ENCODE measurements at regions not wholly inside any gene's neighbourhood (a gene's known extent, or its start where the extent isn't known, plus 50 kb on each side); places are given as distances from the start of the nearest gene placed in this dataset.
"Not testable (repeated sequence)": the region's sequence is repeated elsewhere in the genome, so short reads cannot be mapped to it uniquely, and the experiment has no call there.

DNA sequence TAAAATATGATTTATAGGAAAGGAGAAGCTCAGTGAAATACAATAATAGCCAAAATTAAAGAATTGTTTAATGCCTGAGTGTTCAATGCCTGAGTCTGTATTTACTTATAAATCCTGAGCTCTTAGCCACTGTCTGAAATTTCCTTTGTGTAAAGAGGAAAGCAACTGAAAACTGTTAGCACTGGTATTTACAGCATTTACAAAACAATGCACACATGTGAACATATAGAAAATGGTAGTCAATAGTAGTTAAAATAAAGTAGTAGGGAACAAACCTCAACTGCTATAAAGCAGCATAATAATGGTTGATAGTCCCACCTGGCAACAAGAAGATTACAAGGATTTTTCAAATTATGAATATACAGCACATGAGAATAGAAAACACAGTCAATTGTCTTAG, 1137.1 kb upstream of the ATXN8OS start:
- no peak for DNase-seq (ENCODE audit: low read depth, low spot score)

DNA sequence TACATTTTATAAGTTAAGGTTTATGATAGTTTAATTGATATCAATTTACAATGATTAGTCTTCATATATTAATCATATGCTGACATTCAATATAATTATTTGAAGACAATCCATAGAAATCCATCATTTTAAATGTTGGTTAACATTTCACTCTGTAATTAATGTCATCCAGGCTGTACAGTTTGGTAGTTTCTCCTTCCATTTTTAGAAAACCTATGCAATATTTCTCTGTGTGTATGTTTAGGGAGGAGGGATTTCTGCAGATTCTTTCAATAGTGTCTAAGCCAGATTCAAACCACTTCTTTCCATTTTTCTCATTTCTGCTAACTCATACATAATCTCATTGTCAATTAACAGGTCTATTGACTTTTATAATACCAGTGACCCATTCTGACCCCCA, 1159.0 kb upstream of the ATXN8OS start:
- DNase-seq (ENCODE audit: low read depth, low spot score) = no peak

DNA sequence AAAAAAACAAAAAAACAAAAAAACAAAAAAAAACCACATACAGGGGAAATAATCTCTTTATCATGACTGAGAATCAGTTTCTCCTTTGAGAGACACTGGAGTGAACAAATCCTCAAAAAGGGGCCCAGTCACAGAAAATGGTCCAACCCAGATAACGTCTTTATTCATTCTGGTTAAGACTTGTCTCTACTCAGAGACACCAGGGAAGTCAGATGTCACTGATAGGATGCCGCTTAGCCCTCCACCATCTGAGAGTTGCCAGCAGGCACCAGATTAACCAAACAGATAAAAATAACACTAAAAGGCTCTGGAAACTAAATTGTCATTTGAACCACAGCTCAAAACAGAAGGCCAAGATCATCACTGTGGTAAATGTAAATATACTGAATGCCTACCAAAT, 1163.4 kb upstream of the ATXN8OS start:
- DNase-seq (ENCODE audit: low read depth, low spot score) = no peak

DNA sequence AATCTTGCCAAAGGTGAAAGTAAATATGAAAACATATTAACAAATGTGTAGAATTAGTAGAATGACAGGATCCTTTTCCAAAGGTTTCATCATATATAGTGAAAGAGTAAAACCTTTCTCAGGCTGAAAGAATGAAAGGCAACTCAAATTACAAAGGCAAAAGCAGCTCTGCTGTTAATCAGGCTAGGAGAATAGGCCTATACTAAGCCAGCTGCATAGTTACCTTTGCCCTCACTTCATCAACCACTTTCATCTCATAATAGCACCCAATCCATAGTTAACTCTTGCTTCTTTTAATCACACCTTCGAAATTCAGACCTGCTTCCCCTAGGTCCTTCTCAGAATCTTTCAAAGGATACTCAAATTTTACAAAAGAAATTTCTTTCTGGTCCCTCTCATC, 1167.6 kb upstream of the ATXN8OS start:
- DNase-seq (ENCODE audit: low read depth, low spot score) = no peak

DNA sequence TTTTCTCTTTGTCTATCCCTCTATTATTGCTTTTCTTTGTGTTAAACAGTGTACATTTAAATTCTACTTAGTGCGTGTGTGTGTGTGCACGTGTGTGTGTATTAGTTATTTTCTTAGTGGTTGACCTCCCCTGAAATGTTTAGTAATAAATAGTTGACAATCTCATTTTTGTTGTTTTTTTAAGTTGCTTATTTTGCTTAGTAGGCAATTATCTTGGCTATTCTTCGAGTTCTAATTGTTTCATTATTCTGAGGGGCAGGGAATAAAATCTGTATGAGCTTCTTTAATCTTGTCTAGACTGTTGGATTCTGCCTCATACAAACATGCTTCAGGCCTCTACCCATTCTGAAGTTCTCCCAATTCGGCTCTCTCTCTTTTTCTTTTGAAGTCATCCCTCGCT, 1169.0 kb upstream of the ATXN8OS start:
- DNase-seq (ENCODE audit: low read depth, low spot score) = no peak

DNA sequence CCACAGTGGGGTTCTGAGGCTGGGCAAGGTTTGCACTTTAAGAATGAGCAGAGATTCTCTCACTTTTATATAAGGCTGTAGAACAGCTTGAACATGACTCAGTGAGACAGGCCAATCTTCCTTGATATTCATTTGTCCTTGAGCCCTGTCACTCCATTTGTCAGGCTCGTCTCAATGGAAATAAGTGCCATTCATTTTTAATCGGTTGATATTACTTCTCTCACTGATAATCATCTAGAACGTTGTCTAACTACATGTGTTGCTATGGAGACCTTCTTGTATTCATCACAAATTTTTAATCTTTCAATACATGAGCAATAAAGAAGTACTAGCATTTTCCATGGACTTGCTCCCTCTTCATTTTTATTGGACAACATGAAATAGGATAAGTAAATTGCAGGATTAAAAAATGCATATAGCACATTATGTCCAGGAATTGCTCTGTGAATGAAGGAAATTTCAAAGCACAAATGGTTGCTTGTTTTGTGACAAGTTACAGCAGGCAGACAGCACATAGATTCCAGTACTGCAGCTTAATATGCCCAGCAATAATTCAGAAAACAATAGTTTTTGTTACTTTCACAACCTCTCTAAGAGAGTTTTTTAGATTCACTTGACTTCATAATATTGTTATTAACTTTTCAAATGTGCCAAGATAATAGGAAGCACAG, 1178.4 kb upstream of the ATXN8OS start:
- no peak for DNase-seq (ENCODE audit: low read depth, low spot score)

DNA sequence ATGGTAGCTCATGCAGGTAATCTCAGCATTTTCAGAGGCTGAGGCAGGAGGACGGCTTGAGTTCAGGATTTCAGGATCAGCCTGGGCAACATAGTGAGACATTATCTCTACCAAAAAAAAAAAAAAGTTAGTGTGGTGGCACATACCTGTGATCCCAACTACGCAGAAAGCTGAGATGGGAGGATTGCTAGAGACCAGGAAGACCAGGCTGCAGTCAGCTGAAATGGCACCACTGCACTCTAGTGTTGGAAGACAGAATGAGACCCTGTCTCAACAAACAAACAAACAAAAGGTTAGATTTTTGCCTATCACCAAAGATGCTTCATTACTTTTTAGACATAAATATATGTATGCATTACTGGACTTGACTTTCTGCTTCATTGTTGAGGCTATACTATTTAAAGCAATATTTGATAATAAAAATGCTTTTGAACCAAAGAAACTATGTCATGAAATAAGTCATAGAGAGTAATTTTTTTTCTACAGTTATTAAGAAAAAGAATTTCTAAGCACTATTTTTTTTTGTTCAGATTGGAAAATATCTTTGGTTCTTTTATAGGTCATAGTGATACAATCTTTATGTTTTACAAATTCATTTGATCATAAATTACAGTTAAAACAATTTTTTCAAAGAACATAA, 1180.1 kb upstream of the ATXN8OS start:
- peak; percentile 81 for DNase-seq (ENCODE audit: low read depth, low spot score)

DNA sequence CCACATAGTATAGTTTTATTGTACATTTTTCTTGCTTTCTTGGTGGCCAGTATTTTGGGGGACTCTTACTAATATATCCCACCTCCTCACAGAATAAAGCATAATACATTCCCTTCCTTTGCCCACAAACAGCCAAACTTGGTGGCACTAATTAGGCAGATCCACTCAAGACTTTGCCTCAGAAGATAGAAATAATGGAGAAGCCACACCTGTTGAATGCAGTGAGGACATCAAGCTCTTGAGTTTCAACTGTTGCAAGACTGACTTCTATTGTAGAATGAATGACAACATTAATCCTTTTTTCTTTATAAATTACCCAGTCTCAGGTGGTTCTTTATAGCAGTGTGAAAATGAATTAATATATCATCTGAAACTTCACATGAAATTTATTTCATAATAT, 1183.6 kb upstream of the ATXN8OS start:
- DNase-seq (ENCODE audit: low read depth, low spot score) = no peak

DNA sequence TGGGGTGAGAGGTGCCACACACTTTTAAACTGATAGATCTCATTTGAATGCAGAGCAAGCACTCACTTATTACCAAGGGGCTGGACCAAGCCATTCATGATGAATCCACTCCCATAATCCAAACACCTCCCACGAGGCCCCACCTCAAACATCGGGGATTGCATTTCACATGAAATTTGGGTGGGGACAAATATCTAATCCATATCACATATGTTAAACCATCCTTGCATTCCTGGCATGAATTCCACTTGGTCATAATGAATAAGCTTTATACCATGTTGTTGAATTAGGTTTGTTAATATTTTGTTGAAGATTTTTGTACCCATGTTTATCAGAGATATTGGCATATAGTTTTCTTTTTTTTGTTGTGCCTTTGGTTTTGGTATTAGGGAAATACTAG, 1198.7 kb upstream of the ATXN8OS start:
- DNase-seq (ENCODE audit: low read depth, low spot score) = no peak

DNA sequence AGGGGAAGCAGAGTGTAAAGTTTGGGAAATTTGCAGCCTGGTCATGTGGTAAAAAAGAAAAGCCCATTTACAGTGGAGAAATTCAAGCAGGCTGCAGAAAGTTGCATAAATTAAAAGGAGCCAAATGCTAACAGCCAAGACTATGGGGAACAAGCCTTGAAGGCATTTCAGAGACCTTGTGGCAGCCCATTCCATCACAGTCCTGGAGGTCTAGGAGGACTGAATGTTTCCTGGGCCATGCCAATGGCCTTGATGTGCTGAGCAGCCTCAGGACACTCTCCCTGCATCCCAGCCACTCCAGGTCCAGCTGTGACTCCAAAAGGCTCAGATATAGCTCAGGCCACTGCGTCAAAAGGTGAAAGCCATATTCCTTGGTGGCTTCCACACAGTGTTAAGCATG, 1202.4 kb upstream of the ATXN8OS start:
- no peak for DNase-seq (ENCODE audit: low read depth, low spot score)

DNA sequence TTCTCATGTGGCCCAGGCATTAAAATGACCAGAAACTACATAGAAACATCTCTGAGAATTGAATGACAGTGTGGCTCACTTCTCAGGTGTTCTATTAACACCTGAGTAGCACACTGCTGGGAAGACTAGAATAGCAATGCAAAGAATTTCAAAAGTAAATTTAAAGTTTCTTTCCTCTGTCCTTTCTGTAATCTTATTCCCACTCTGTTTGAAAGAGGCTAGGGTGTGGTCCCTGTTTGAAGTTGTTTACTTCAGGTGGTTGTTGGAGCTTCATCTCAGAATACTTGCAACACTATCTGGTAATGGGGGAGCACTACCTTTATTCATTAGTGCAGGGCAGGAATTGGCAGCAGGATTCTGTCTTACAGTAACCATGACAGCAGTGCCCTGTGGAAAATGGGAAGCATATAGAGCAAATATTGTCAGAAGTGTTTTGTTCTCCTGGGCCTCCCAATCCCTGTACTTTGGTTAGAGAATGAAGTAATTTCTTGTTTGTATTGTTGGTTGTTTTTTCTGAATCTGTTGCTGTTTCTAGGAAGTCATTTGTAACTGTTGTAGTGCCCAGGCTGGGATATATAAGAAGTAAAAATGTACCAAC, 1210.2 kb upstream of the ATXN8OS start:
- no peak for DNase-seq (ENCODE audit: low read depth, low spot score)

DNA sequence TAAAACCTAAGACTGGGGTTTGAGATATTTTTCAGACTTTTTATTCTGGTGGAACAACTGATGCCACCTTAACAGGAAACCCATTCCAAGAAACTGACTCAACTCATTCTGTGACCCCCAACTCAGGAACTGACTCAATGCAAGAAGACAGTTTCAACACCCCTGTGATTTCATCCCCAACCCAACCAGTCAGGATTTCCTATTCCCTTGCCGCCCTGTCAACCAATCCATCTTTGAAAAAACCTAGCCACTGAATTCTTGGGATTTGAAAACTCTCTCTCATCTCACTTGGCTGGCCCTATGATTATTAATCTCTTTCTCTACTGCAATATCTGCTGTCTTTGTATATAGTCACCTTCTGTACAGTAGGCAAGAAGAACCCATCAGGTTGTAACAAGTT, 1211.9 kb upstream of the ATXN8OS start:
- DNase-seq (ENCODE audit: low read depth, low spot score) = no peak

DNA sequence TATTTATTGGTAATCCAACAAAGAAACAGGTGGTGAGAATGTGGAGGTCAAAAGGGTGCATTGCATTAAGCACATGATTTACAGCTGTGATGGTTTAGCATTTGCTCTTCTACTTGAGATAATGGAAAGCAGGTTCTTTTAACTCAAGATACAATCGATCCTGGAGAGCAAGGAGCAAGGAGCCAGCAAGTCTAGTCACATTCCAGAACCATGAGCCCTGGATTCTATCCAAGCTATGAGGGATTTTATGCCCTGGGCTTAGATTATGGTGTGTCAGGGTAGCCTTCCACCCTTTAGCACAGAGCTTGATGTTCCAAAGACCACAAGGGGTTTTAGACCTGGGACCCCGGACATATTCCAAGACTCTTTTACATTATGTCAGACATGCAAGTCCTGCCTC, 1213.9 kb upstream of the ATXN8OS start:
- DNase-seq (ENCODE audit: low read depth, low spot score) = peak; percentile 47

DNA sequence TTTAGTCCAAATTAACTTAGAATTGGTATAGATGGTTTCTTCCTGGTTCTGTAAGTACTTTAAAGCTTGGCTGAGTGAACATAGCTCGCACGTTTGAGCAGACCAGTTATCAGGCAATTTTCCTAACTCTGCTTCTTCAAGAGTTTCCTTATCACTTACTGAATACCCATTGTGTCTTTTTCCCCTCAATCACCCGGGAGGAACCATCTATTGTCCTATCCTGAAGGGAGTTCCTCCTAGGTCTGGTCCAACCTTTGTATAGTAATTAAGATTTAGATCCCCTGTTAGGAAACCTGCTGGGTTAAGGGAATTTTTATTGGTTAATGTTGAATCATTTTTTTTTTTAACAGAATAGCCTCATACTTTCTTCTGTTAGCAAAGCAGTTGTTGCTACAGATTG, 1215.0 kb upstream of the ATXN8OS start:
- DNase-seq (ENCODE audit: low read depth, low spot score) = not testable (repeated sequence)

DNA sequence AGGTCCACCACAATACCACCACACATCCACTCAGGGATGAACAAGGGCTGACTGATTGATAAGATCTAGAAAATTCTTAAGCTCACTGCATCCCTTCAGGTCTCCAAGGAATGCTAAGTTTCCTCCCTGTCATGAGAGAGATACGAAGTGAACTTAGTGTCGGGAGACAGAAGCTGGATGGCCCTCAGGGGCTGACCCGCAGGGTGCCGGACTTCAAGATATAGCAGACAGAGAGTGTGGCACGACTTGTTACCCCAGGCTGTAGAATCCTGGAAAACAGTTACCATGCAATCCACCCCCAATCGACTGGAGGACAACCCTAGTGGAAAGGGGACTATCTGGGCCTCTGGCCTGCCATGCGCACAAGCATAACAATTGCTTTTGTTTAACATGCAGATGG, 1217.5 kb upstream of the ATXN8OS start:
- DNase-seq (ENCODE audit: low read depth, low spot score) = peak; percentile 73

DNA sequence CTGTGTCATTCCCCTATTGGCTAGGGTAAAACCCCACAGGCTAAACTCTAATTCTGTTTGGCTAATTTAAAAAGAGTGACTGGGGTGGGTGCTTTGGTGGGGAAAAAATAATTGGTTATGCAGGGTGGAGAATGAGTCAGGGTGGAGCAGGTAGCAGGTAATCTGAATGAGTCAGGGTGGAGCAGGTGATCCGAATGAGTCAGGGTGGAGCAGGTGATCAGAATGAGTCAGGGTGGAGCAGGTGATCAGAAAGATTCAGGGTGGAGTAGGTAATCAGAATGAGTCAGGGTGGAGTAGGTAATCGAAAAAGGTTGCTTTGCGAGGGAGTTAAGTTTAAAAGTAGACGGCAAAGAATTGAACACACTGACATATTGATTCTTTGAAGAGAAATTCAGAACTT, 1218.8 kb upstream of the ATXN8OS start:
- DNase-seq (ENCODE audit: low read depth, low spot score) = no peak

DNA sequence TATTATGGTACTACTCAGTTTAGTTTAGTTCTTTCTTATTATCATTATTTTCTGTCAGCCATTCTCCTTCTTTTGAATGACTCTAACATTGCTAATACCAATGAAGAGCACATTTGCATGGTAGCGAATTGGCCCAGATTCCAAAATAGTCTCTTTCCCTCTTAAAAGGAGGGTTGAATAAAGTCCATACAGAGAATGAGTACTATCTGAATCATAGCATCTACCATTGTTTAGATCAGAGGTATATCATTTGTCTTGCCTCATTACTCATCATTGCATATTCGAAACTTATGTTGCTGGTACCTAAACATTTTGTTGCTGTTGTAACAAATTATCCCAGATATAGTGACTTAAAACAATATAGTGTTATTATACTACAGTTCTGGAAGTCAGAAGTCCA, 1235.3 kb upstream of the ATXN8OS start:
- DNase-seq (ENCODE audit: low read depth, low spot score) = no peak

DNA sequence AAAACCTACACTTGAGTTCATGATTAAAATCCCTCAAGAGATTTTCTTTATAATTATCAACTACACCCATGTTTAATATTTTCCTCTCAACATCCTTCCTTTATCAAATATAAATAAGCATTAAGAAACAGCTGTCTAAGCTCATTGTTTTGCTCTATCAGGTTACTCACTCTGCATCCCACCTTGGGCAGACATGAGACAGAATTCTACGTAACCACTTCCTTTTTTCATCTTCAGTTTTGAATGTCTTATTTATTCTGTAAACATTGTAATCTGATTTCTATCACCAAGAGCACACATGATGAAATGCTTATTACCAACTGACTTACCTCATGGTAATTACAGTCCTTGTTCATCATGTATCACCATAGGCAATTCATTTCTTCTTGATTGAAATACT, 1256.6 kb upstream of the ATXN8OS start:
- no peak for DNase-seq (ENCODE audit: low read depth, low spot score)

DNA sequence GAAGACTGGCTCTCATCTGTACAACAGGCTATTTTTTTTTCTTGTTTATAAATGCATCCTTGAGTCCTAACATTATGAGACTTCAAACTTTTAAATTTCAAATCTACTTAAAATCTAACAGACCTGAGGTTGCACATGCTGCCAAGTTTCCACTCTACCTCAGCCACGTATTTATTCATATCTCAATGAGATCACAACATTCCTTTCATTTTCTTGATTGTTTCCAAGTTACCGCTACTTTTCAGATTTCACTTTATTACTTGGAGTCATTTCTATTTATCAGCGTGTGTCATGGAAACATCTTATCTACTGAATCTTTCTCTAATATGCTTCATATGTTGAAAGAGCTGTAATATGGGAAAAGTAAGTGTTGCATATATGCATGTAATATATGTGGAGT, 1257.5 kb upstream of the ATXN8OS start:
- no peak for DNase-seq (ENCODE audit: low read depth, low spot score)

DNA sequence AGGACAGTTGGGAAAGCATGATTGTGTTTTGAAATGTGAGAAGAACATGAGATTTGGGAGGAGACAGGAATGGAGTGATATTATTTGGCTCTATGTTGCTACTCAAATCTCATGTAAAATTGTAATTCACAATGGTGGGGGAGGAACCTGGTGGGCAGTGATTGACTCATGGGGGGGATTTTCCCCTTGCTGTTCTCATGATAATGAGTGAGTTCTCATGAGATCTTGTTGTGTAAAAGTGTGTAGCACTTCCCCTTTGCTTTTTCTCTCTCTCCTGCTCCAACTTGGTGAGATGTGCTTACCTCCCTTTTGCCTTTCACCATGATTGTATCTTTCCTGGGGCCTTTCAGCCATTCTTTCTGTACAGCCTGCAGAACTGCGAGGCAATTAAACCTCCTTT, 1261.0 kb upstream of the ATXN8OS start:
- no peak for DNase-seq (ENCODE audit: low read depth, low spot score)

DNA sequence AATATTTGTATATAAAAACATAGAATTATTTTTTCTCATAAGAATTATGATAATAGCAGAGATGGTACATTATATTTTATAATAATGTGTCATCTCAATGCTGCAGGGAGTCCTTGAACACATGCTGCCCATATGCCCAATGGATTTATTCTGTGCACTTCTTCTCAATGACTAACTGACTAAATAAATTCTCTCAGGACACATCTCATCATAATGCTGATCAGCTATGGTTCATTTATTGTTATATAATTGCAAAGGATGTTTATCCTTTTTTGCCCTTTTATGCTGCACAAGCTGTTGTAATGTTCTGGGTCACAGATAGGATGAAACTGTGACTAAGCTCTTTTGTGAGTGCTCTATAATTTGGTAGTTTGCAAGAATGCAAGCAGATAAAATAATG, 1273.3 kb upstream of the ATXN8OS start:
- no peak for DNase-seq (ENCODE audit: low read depth, low spot score)

DNA sequence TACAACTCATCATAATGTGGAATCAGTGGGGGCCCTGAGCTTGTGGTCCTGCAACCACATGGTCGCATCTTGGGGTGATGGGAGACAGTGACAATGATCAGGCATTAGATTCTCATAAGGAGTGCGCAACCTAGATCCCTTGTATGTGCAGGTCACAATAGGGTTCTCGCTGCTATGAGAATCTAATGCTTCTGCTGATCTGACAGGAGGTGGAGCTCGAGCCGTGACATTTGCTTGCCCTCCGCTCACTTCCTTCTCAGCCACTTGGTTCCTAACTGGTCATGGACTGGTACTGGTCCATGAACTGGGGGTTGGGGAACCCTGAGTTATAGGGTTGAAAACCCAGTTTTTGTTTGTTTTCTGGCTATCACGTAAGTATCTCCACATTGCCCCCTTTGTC, 1290.9 kb upstream of the ATXN8OS start:
- no peak for DNase-seq (ENCODE audit: low read depth, low spot score)

DNA sequence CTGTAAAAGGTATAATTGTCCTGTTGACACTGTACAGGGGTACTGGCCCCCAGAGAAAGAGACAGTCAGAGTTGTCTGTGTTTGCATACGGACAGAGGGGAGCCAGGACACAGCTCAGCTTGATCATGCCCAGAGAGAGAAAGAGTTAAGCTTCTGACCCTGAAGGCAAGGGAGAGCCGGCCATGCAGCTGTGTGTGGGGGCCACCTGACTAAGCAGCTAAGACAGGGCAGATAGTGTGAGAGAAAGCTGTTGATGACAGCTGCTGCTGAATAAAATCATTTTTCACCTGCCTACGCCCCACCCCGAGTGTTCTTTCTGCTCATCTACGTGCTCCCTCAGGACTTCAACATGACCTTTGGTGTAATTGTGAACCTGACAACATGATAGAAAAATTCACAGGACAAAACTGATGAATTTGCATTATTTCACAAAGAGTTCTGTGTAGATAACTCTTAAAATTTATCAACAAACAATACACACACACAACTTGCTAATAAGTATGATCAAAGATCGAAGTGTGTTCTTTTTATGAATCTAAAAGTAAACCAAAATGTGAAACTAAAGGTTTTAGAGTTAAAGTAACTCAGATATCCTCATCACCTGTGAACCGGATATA, 1294.3 kb upstream of the ATXN8OS start:
- peak; percentile 18 for DNase-seq (ENCODE audit: low read depth, low spot score)

Measured in ELF-1 (cell line).